ENCODE measurements at regions not wholly inside any gene's neighbourhood (a gene's known extent, or its start where the extent isn't known, plus 50 kb on each side); places are given as distances from the start of the nearest gene placed in this dataset.
"Not testable (repeated sequence)": the region's sequence is repeated elsewhere in the genome, so short reads cannot be mapped to it uniquely, and the experiment has no call there.

DNA sequence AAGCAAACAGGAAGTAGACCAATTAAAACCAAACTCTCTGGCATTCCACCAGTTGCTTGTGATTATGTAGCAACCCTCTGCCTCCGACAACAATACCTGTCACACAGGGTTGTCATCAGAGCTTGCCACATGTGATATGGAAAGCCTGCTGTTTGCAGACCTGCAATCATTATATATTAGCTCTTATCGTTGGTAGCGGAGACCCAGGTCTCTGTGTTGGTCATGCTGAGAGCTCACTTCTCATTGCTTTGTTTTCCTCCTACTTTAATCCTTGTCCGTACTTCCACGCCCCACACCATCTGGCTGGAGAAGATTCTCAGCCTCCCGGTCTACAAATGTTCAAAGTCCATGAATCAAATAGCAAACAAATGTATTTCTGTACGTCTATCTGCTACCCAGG lies 4225.6 kb upstream of the OR11H1 start:
- Mint-ChIP-seq H3K36me3 (ENCODE audit: low read depth) (peaks cover 12% of the 10 kb centered on the region), H3K9me3 (peaks cover 33% of the 10 kb centered on the region)
- H3K4me3 ChIP-seq (ENCODE audit: low read length); H3K27me3 Mint-ChIP-seq; H3K4me3 Mint-ChIP-seq; DNase-seq; H3K36me3 ChIP-seq (ENCODE audit: insufficient read depth, low read length); H3K4me1 ChIP-seq (ENCODE audit: insufficient read depth, low read length); CTCF ChIA-PET; H3K27ac Mint-ChIP-seq; ATAC-seq (ENCODE audit: poor library complexity); H3K27me3 ChIP-seq (ENCODE audit: control insufficient read depth in 1 of 2, insufficient read depth in 2 of 2, low read length in 2 of 2); H3K4me1 Mint-ChIP-seq (ENCODE audit: low read depth); H3K27ac ChIP-seq (ENCODE audit: low read depth in 1 of 2, low read length in 2 of 2); POLR2A ChIA-PET; intact Hi-C loops (cut with DNase I, micrococcal nuclease): not testable (repeated sequence)
- peaks cover 11 to 32% of the 10 kb centered on the region in 2 experiments for H3K9me3 ChIP-seq (ENCODE audit: control insufficient read depth in 1 of 2, insufficient read depth in 1 of 2, low read length in 2 of 2)

DNA sequence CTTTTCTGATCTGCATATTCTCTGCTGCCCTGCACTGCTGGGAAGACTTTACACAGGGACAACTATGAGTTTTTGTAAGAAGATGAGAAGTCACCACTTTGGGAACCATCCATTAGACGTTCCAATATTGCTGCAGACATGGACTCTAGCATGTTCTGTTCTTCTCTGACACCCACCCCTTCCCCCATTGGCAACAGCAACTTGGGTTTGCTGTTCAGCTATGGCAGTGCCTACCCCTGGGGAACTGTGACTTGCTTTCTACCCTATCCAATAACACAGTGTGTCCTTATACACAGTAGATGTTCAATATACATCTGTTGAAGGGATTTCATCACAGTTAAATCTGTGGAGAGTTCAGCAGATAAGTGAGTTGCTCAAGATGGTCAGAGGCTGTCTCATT lies 4225.1 kb upstream of the OR11H1 start:
- H3K27me3 ChIP-seq (ENCODE audit: control insufficient read depth in 1 of 2, insufficient read depth in 2 of 2, low read length in 2 of 2); H3K27me3 Mint-ChIP-seq; H3K4me1 Mint-ChIP-seq (ENCODE audit: low read depth); ATAC-seq (ENCODE audit: poor library complexity); H3K4me3 ChIP-seq (ENCODE audit: low read length); H3K27ac ChIP-seq (ENCODE audit: low read depth in 1 of 2, low read length in 2 of 2); H3K36me3 ChIP-seq (ENCODE audit: insufficient read depth, low read length); H3K4me1 ChIP-seq (ENCODE audit: insufficient read depth, low read length); H3K27ac Mint-ChIP-seq; H3K4me3 Mint-ChIP-seq; DNase-seq; intact Hi-C loops (cut with DNase I, micrococcal nuclease); CTCF ChIA-PET; POLR2A ChIA-PET: not testable (repeated sequence)
- Mint-ChIP-seq H3K9me3 (peaks cover 35% of the 10 kb centered on the region), H3K36me3 (ENCODE audit: low read depth) (peaks cover 12% of the 10 kb centered on the region)
- peaks cover 11 to 34% of the 10 kb centered on the region in 2 experiments for H3K9me3 ChIP-seq (ENCODE audit: control insufficient read depth in 1 of 2, insufficient read depth in 1 of 2, low read length in 2 of 2)

DNA sequence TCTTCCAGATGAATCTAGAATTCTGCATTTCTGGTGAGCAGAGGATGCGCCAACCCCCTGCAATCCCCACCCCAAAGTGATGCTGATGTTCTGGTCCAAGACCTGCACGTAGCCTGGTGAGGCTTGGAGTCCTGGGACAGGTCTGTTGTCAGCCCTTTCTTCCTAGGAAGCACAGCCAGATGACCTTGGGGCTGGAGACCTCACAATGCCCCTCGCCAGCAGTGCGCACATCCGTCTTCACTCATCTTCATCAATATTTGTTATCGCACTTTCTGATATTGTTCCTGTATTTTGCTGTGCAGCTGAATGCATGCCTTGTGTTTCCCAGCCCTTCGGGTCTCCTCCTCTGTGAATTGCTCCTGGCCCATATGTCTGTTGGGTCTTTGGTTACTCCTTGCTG lies 4222.8 kb upstream of the OR11H1 start:
- H3K36me3 ChIP-seq (ENCODE audit: insufficient read depth, low read length); H3K27ac Mint-ChIP-seq; H3K4me1 Mint-ChIP-seq (ENCODE audit: low read depth); POLR2A ChIA-PET; ATAC-seq (ENCODE audit: poor library complexity); CTCF ChIA-PET; intact Hi-C loops (cut with DNase I, micrococcal nuclease); H3K4me3 ChIP-seq (ENCODE audit: low read length); H3K4me3 Mint-ChIP-seq; H3K27me3 ChIP-seq (ENCODE audit: control insufficient read depth in 1 of 2, insufficient read depth in 2 of 2, low read length in 2 of 2); H3K4me1 ChIP-seq (ENCODE audit: insufficient read depth, low read length); DNase-seq; H3K27me3 Mint-ChIP-seq; H3K27ac ChIP-seq (ENCODE audit: low read depth in 1 of 2, low read length in 2 of 2): not testable (repeated sequence)
- H3K36me3 Mint-ChIP-seq (ENCODE audit: low read depth): peaks cover 17% of the 10 kb centered on the region
- peaks cover 19 to 38% of the 10 kb centered on the region in 2 experiments for H3K9me3 ChIP-seq (ENCODE audit: control insufficient read depth in 1 of 2, insufficient read depth in 1 of 2, low read length in 2 of 2)
- H3K9me3 Mint-ChIP-seq: peaks cover 41% of the 10 kb centered on the region

DNA sequence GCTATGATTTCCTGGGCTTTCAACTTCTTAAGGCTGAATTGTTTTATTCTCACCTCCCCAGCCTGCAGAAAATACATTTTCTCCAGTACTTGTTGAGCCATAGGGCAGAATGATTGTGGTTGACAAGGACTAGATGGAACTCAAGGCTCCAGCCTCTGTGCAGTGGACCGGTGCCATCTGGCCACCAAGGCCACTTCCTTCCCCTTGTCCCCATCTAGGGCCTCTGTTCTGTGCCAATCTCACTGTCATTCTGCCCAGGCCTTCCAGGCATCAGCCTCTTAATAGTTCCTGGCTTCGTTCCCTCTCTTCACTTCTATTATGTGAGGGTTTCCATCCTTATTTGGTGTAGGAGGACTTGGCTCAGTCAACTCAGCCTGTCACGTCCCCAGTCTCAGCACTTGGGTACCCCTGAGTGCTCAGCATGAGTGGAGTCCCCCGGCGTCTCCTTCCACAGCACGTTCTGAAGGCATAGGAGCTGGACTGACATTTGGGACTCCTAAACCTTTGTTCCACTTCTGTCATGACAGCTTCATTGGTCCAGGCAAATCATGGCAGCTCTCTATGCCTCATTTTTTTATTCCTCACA lies 4221.0 kb upstream of the OR11H1 start:
- ATAC-seq (ENCODE audit: poor library complexity); DNase-seq; H3K27ac Mint-ChIP-seq; H3K4me1 Mint-ChIP-seq (ENCODE audit: low read depth); H3K27me3 ChIP-seq (ENCODE audit: control insufficient read depth in 1 of 2, insufficient read depth in 2 of 2, low read length in 2 of 2); intact Hi-C loops (cut with DNase I, micrococcal nuclease); POLR2A ChIA-PET; CTCF ChIA-PET; H3K4me3 ChIP-seq (ENCODE audit: low read length); H3K36me3 ChIP-seq (ENCODE audit: insufficient read depth, low read length); H3K27me3 Mint-ChIP-seq; H3K27ac ChIP-seq (ENCODE audit: low read depth in 1 of 2, low read length in 2 of 2); H3K4me3 Mint-ChIP-seq; H3K4me1 ChIP-seq (ENCODE audit: insufficient read depth, low read length): not testable (repeated sequence)
- Mint-ChIP-seq H3K36me3 (ENCODE audit: low read depth) (peaks cover 18% of the 10 kb centered on the region), H3K9me3 (peaks cover 46% of the 10 kb centered on the region)
- H3K9me3 ChIP-seq (ENCODE audit: control insufficient read depth in 1 of 2, insufficient read depth in 1 of 2, low read length in 2 of 2): peaks cover 22 to 30% of the 10 kb centered on the region in 2 experiments

DNA sequence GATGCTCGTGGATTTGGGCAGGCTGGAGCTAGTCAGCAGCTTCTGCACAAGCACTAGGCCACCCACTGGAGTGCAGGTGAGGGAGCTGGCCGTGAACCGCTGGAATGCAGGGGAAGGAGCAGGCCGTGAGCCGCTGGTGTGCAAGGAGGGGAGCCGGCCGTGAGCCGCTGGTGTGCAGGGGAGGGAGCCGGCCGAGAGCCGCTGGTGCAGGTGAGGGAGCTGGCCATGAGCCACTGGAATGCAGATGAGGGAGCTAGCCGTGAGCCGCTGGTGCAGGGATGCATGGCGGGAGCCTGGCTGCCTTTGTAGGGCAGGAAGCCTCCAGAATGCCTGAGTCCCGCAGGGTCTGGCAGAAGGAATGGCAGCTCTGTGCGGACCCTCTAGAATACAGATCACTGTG lies 4220.0 kb upstream of the OR11H1 start:
- no peaks in the 10 kb centered on the region for H3K4me1 Mint-ChIP-seq (ENCODE audit: low read depth)
- H3K4me3 ChIP-seq (ENCODE audit: low read length): no peak overlapping the region
- H3K4me1 ChIP-seq (ENCODE audit: insufficient read depth, low read length): no peaks in the 10 kb centered on the region
- H3K27me3 Mint-ChIP-seq: no peaks in the 10 kb centered on the region
- H3K27me3 ChIP-seq (ENCODE audit: control insufficient read depth in 1 of 2, insufficient read depth in 2 of 2, low read length in 2 of 2): no peaks in the 10 kb centered on the region
- intact Hi-C loops (cut with DNase I, micrococcal nuclease): no loop called here
- H3K27ac ChIP-seq (ENCODE audit: low read depth in 1 of 2, low read length in 2 of 2): no peak overlapping the region
- H3K9me3 Mint-ChIP-seq: peaks cover 40% of the 10 kb centered on the region
- ChIA-PET POLR2A (no interaction called here), CTCF (no interaction called here)
- DNase-seq (no peak), ATAC-seq (ENCODE audit: poor library complexity) (no peak)
- H3K27ac Mint-ChIP-seq: no peak overlapping the region
- no peak overlapping the region for H3K4me3 Mint-ChIP-seq
- H3K9me3 ChIP-seq (ENCODE audit: control insufficient read depth in 1 of 2, insufficient read depth in 1 of 2, low read length in 2 of 2): peaks cover 16 to 36% of the 10 kb centered on the region in 2 experiments
- H3K36me3 Mint-ChIP-seq (ENCODE audit: low read depth): peaks cover 18% of the 10 kb centered on the region
- TF ChIP-seq, protein P1, sequence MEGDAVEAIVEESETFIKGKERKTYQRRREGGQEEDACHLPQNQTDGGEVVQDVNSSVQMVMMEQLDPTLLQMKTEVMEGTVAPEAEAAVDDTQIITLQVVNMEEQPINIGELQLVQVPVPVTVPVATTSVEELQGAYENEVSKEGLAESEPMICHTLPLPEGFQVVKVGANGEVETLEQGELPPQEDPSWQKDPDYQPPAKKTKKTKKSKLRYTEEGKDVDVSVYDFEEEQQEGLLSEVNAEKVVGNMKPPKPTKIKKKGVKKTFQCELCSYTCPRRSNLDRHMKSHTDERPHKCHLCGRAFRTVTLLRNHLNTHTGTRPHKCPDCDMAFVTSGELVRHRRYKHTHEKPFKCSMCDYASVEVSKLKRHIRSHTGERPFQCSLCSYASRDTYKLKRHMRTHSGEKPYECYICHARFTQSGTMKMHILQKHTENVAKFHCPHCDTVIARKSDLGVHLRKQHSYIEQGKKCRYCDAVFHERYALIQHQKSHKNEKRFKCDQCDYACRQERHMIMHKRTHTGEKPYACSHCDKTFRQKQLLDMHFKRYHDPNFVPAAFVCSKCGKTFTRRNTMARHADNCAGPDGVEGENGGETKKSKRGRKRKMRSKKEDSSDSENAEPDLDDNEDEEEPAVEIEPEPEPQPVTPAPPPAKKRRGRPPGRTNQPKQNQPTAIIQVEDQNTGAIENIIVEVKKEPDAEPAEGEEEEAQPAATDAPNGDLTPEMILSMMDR (IDR thresholded peaks at IDR 0.05): no peak
- H3K36me3 ChIP-seq (ENCODE audit: insufficient read depth, low read length): no peaks in the 10 kb centered on the region

DNA sequence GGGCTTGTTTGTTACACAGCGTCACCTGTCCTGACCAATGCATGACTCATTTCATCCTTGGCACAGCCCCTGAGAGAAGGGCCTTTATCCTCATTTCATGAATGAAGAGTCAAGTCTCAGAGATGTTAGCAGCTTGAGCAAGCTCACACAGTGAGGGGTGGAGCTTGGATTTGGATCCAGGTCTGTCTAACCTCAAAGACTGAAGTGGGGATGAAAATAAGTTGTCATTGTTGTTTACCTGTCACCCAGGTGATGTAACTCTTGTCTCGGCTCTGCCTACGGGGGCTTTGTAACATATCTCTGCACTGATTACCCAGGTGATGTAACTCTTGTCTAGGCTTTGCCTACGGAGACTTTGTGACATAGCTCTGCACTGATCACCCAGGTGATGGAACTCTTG lies 4218.2 kb upstream of the OR11H1 start:
- H3K9me3 ChIP-seq (ENCODE audit: control insufficient read depth in 1 of 2, insufficient read depth in 1 of 2, low read length in 2 of 2): peaks cover 16 to 40% of the 10 kb centered on the region in 2 experiments
- H3K9me3 Mint-ChIP-seq: peaks cover 37% of the 10 kb centered on the region
- CTCF ChIA-PET; intact Hi-C loops (cut with DNase I, micrococcal nuclease); ATAC-seq (ENCODE audit: poor library complexity); H3K36me3 ChIP-seq (ENCODE audit: insufficient read depth, low read length); H3K27me3 Mint-ChIP-seq; H3K4me3 ChIP-seq (ENCODE audit: low read length); DNase-seq; H3K4me1 ChIP-seq (ENCODE audit: insufficient read depth, low read length); H3K27ac ChIP-seq (ENCODE audit: low read depth in 1 of 2, low read length in 2 of 2); H3K4me1 Mint-ChIP-seq (ENCODE audit: low read depth); H3K27ac Mint-ChIP-seq; H3K4me3 Mint-ChIP-seq; H3K27me3 ChIP-seq (ENCODE audit: control insufficient read depth in 1 of 2, insufficient read depth in 2 of 2, low read length in 2 of 2); POLR2A ChIA-PET: not testable (repeated sequence)
- peaks cover 18% of the 10 kb centered on the region for H3K36me3 Mint-ChIP-seq (ENCODE audit: low read depth)

All from CD4-positive, alpha-beta T cell (primary cell).